Gastrocnemius medialis (tissue), 4 donors: ENCODE measurements at regions not wholly inside any gene's neighbourhood (a gene's known extent, or its start where the extent isn't known, plus 50 kb on each side); places are given as distances from the start of the nearest gene placed in this dataset.

Experiments
- ATAC-seq, 2 donors: fragments of 150-250 bp; one replicate each; pipeline ENCODE4 v1.9.1; 2016
- DNase-seq, 2 donors: peaks; one replicate each; pipeline ENCODE4 v3.0.0-alpha.2; 2019
- H3K27ac ChIP-seq, 4 donors: fragments of 200-600 bp; sonication (generic); 1 replicate in 1 of 4; 2 replicates in 3 of 4; pipeline ENCODE4 v1.5.1; 2016 to 2018; ENCODE audit warnings: mild to moderate bottlenecking in 2 of 4, moderate library complexity in 1 of 4
- H3K27me3 ChIP-seq, 3 donors: fragments of 200-600 bp; sonication (generic) in 2 of 3; 1 replicate in 1 of 3; 2 replicates in 2 of 3; pipeline versions ENCODE4 v1.5.1 to v1.6.0; 2016 to 2019; ENCODE audit warnings: mild to moderate bottlenecking in 1 of 3, moderate library complexity in 1 of 3
- H3K36me3 ChIP-seq, 2 donors: fragments of 200-600 bp; sonication (generic) in 1 of 2; one replicate each; pipeline ENCODE4 v1.5.1; 2017 to 2018
- H3K4me1 ChIP-seq, 2 donors: fragments of 200-600 bp; sonication (generic) in 1 of 2; one replicate each; pipeline ENCODE4 v1.5.1; 2016 to 2017; ENCODE audit warnings: mild to moderate bottlenecking in 2 of 2
- H3K4me3 ChIP-seq, 4 donors: fragments of 200-600 bp; sonication (generic) in 3 of 4; 1 replicate in 1 of 4; 2 replicates in 3 of 4; pipeline ENCODE4 v1.5.1; 2016 to 2019; ENCODE audit warnings: mild to moderate bottlenecking in 2 of 4
- H3K9me3 ChIP-seq, 3 donors: fragments of 200-600 bp; sonication (generic) in 2 of 3; 1 replicate in 1 of 3; 2 replicates in 2 of 3; pipeline ENCODE4 v1.5.1; 2016 to 2019
- POLR2A ChIP-seq, 2 donors: fragments of 450-650 bp; IDR thresholded peaks; one replicate each; pipeline ENCODE4 v1.6.1; 2017; ENCODE audit warnings: antibody characterized with exemption in 2 of 2, mild to moderate bottlenecking in 2 of 2, moderate library complexity in 2 of 2
- in situ Hi-C, 4 donors: fragments of 200-750 bp; cut with MboI; loops; one replicate each; pipeline versions ENCODE4 v1.15.0 to v1.8.0; 2017; ENCODE audit warnings: low sequenced_read_pairs in 4 of 4
- intact Hi-C: fragments of 100-400 bp; cut with DNase I; formaldehyde crosslinking; loops from one replicate; pipeline ENCODE4 v1.15.1; 2023; ENCODE audit warnings: low total_unique reads
- TF ChIP-seq, protein P1 (sequence below), 5 experiments: fragments of 450-650 bp in 3 of 5; fragments of 200-600 bp in 2 of 5; sonication (generic) in 2 of 5; IDR thresholded peaks in 4 of 5; conservative IDR thresholded peaks in 1 of 5; 1 replicate in 4 of 5; 2 replicates in 1 of 5; pipeline ENCODE4 v1.5.1; 2016 to 2019; ENCODE audit warnings: antibody characterized with exemption in 5 of 5, mild to moderate bottlenecking in 3 of 5, moderate library complexity in 3 of 5

DNA sequence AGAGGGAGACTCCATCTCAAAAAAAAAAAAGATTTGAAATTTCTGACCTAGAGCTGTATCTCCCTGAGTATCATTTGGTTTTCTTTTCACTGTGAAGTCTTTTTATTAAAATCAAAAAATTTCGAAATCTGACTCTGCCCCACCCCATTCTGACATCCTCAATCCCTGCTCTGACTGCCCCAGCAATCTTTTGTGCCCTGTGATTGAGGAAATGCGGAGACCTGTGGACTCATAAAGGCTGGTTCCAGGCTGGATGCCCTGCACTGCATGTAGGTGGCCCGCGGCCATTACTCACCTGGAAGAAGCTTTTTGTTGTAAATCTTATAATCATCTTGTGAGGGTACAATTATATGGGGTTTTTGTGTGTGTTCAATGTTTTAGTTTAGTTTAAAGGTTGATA, 147.3 kb upstream of the SEMA6D start:
- no peaks in the 10 kb centered on the region for H3K4me1 ChIP-seq
- H3K9me3 ChIP-seq: no peaks in the 10 kb centered on the region
- H3K27ac ChIP-seq: no peak overlapping the region
- in situ Hi-C loops: no loop called here
- ATAC-seq: no peak
- intact Hi-C loops: no loop called here
- DNase-seq: no peak
- no peaks in the 10 kb centered on the region for H3K27me3 ChIP-seq
- no peak overlapping the region for H3K4me3 ChIP-seq
- TF ChIP-seq, protein P1, sequence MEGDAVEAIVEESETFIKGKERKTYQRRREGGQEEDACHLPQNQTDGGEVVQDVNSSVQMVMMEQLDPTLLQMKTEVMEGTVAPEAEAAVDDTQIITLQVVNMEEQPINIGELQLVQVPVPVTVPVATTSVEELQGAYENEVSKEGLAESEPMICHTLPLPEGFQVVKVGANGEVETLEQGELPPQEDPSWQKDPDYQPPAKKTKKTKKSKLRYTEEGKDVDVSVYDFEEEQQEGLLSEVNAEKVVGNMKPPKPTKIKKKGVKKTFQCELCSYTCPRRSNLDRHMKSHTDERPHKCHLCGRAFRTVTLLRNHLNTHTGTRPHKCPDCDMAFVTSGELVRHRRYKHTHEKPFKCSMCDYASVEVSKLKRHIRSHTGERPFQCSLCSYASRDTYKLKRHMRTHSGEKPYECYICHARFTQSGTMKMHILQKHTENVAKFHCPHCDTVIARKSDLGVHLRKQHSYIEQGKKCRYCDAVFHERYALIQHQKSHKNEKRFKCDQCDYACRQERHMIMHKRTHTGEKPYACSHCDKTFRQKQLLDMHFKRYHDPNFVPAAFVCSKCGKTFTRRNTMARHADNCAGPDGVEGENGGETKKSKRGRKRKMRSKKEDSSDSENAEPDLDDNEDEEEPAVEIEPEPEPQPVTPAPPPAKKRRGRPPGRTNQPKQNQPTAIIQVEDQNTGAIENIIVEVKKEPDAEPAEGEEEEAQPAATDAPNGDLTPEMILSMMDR (IDR thresholded peaks at IDR 0.05 in 4 of 5, conservative IDR thresholded peaks at IDR 0.05 in 1 of 5): no peak
- TF ChIP-seq POLR2A (IDR thresholded peaks at IDR 0.05): no peak
- no peaks in the 10 kb centered on the region for H3K36me3 ChIP-seq

DNA sequence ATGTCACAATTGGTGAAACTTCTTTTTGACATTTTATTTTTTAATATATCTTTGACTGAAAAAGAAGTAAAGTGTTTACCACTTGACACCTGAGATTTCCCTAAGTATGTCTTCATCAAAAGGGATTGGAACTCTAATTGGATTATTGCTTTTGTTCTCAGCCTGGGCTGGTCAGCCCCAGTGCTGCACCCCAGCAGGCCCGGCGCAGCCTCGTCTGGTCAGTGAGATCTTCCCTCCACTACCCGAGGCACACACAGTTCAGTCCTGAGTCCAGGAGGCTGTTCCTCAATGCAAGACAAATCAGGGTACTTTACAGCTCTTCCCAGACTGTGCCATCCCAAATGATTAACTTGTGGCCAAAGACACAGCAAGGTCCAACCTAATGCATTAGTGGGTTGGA, 146.9 kb upstream of the SEMA6D start:
- Histone ChIP-seq H3K4me1 (no peaks in the 10 kb centered on the region), H3K27me3 (no peaks in the 10 kb centered on the region), H3K27ac (no peak overlapping the region), H3K36me3 (no peaks in the 10 kb centered on the region), H3K9me3 (no peaks in the 10 kb centered on the region), H3K4me3 (no peak overlapping the region)
- DNase-seq: no peak
- intact Hi-C loops (no loop called here), in situ Hi-C loops (no loop called here)
- no peak for ATAC-seq
- TF ChIP-seq, protein P1 (IDR thresholded peaks at IDR 0.05 in 4 of 5, conservative IDR thresholded peaks at IDR 0.05 in 1 of 5): no peak
- no peak for TF ChIP-seq POLR2A (IDR thresholded peaks at IDR 0.05)

DNA sequence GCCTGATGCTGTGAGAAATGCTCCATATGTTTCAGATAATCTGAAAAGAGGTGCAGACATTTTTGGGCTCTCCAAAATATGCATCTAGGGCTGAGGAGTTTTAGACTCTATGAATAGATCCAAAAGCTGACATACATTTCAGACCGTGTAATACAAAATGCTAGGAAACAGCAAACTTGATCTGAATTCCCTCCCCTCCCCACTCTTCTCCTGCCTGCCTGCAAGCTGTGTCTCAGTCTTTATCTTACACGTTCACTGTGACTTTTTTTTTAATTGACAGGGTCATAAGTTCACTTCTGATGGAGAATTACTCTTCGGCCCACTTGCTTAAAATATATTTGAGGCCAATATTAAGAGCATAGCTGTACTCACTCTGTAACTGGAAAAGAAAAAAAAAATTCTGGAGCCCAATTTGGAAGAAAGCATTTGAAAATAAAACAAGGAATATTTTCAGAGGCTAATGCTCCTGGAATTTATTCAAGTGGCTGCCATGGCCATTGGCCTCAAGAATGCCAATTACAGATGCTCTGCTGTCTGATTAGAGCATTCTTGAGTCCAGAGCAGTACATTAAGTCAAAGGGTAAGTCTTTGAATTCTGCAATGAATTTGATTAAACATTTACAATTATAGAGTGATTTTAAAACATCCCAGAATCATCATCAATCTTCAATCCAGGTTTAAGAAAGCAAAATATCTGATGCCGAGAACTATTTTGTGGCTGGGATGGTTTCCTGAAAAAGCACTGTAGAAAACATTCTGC, 146.2 kb upstream of the SEMA6D start:
- in situ Hi-C loops: no loop called here

DNA sequence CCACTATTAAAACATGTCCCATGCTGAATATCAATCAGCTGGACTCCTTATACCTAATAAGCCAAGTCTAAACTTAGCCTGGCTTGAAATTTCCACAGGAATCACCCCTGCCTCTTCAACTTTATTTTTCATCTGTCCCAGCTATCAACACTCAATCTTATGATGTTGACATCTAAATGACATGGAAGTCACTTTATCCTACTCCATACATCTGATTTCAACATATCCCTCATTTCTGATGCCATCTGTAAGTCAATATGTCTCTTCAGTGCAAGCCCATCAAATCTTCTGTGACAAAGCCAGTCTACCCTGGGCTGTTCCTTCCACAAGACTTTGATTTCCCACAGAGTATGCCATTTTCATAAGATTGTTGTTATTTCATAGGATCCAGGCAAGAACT, 143.6 kb upstream of the SEMA6D start:
- DNase-seq: no peak
- H3K4me3 ChIP-seq: no peak overlapping the region
- no peaks in the 10 kb centered on the region for H3K36me3 ChIP-seq
- no peaks in the 10 kb centered on the region for H3K9me3 ChIP-seq
- no peak for TF ChIP-seq POLR2A (IDR thresholded peaks at IDR 0.05)
- TF ChIP-seq, protein P1 (IDR thresholded peaks at IDR 0.05 in 4 of 5, conservative IDR thresholded peaks at IDR 0.05 in 1 of 5): no peak
- no peaks in the 10 kb centered on the region for H3K4me1 ChIP-seq
- H3K27me3 ChIP-seq: no peaks in the 10 kb centered on the region
- in situ Hi-C loops (no loop called here), intact Hi-C loops (no loop called here)
- H3K27ac ChIP-seq: no peak overlapping the region
- ATAC-seq: no peak

More for the DNA sequence above, 146.2 kb upstream of the SEMA6D start:
- ATAC-seq (no peak), DNase-seq (no peak)
- Histone ChIP-seq H3K4me3 (no peak overlapping the region), H3K9me3 (no peaks in the 10 kb centered on the region), H3K4me1 (no peaks in the 10 kb centered on the region), H3K27me3 (no peaks in the 10 kb centered on the region), H3K27ac (no peak overlapping the region), H3K36me3 (no peaks in the 10 kb centered on the region)
- intact Hi-C loops: no loop called here
- no peak for TF ChIP-seq POLR2A (IDR thresholded peaks at IDR 0.05)
- TF ChIP-seq, protein P1 (IDR thresholded peaks at IDR 0.05 in 4 of 5, conservative IDR thresholded peaks at IDR 0.05 in 1 of 5): no peak

DNA sequence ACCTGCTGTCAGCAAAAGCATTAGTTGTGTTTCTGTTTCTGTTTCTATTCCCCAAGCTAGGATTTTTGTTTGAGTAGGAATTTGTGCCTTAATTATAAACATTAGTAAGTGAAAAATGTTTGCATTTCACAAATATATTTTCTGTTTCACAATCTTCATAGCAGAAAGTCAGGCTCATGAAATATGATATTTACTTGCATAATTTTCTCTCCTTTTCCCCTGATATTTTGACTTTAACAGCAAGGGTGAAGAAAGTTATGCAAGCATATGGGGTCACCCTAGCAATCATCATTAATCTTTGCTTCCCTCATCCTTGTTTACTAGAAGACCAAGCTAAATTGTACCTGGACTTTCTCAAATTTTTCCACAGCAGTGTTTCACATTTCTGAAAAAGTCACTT, 140.3 kb upstream of the SEMA6D start:
- intact Hi-C loops: no loop called here

More for the DNA sequence above, 140.3 kb upstream of the SEMA6D start:
- no peak overlapping the region for H3K27ac ChIP-seq
- in situ Hi-C loops: no loop called here
- H3K27me3 ChIP-seq: no peaks in the 10 kb centered on the region
- ATAC-seq (no peak), DNase-seq (no peak)
- H3K4me1 ChIP-seq: no peaks in the 10 kb centered on the region
- no peak overlapping the region for H3K4me3 ChIP-seq
- H3K9me3 ChIP-seq: no peaks in the 10 kb centered on the region
- no peaks in the 10 kb centered on the region for H3K36me3 ChIP-seq
- TF ChIP-seq, protein P1 (IDR thresholded peaks at IDR 0.05 in 4 of 5, conservative IDR thresholded peaks at IDR 0.05 in 1 of 5): no peak
- TF ChIP-seq POLR2A (IDR thresholded peaks at IDR 0.05): no peak
